ENCODE measurements at regions not wholly inside any gene's neighbourhood (a gene's known extent, or its start where the extent isn't known, plus 50 kb on each side); places are given as distances from the start of the nearest gene placed in this dataset.

- no peaks in the 10 kb centered on the region for H3K27me3 ChIP-seq
- H3K36me3 Mint-ChIP-seq = no peaks in the 10 kb centered on the region
Observed at GRCh38 chr6:81988871-81989270, 236.4 kb upstream of the TENT5A start.

GRCh38 chr6:81988446-81988845, 236.0 kb upstream of the TENT5A start:
- no peaks in the 10 kb centered on the region for H3K9me3 Mint-ChIP-seq
- H3K27ac ChIP-seq = no peak overlapping the region
- TF ChIP-seq CTCF (IDR thresholded peaks at IDR 0.05) (no peak), EZH2phosphoT487 (IDR thresholded peaks at IDR 0.05) (no peak), EZH2 (IDR thresholded peaks at IDR 0.05) (no peak)

More at GRCh38 chr6:81988871-81989270, 236.4 kb upstream of the TENT5A start:
- Histone ChIP-seq H3K4me2 (no peak overlapping the region), H3K9ac (no peak overlapping the region), H3K4me3 (no peak overlapping the region), H3K27ac (no peak overlapping the region), H3K9me3 (ENCODE audit: low read depth) (no peaks in the 10 kb centered on the region), H3K79me2 (ENCODE audit: low read depth) (no peaks in the 10 kb centered on the region), H3K4me1 (no peaks in the 10 kb centered on the region), H2AFZ (replicated peaks) (no peak overlapping the region), H3F3A (ENCODE audit: low read depth) (no peaks in the 10 kb centered on the region), H4K20me1 (ENCODE audit: low read depth) (no peaks in the 10 kb centered on the region), H3K36me3 (no peaks in the 10 kb centered on the region)
- Mint-ChIP-seq H3K4me3 (no peak overlapping the region), H3K27ac (no peak overlapping the region), H3K4me1 (no peaks in the 10 kb centered on the region), H3K9me3 (no peaks in the 10 kb centered on the region), H3K27me3 (ENCODE audit: insufficient read depth, low read depth) (no peaks in the 10 kb centered on the region)
- TF ChIP-seq EZH2 (IDR thresholded peaks at IDR 0.05) (no peak), EZH2phosphoT487 (IDR thresholded peaks at IDR 0.05) (no peak), CTCF (IDR thresholded peaks at IDR 0.05) (no peak)
- no peak for DNase-seq (ENCODE audit: low spot score)

GRCh38 chr6:81987293-81987692, 234.8 kb upstream of the TENT5A start:
- H3K9ac ChIP-seq = no peak overlapping the region
- H3K27ac ChIP-seq = no peak overlapping the region
- Mint-ChIP-seq H3K27me3 (ENCODE audit: insufficient read depth, low read depth) (no peaks in the 10 kb centered on the region), H3K4me3 (no peak overlapping the region), H3K27ac (no peak overlapping the region), H3K9me3 (no peaks in the 10 kb centered on the region), H3K4me1 (no peaks in the 10 kb centered on the region), H3K36me3 (no peaks in the 10 kb centered on the region)
- H3F3A ChIP-seq (ENCODE audit: low read depth) = no peaks in the 10 kb centered on the region
- H3K4me1 ChIP-seq = no peaks in the 10 kb centered on the region
- H4K20me1 ChIP-seq (ENCODE audit: low read depth) = no peaks in the 10 kb centered on the region
- no peaks in the 10 kb centered on the region for H3K36me3 ChIP-seq
- no peak for DNase-seq (ENCODE audit: low spot score)
- TF ChIP-seq CTCF (IDR thresholded peaks at IDR 0.05) = no peak
- TF ChIP-seq EZH2phosphoT487 (IDR thresholded peaks at IDR 0.05) = no peak
- TF ChIP-seq EZH2 (IDR thresholded peaks at IDR 0.05) = no peak
- no peak overlapping the region for H3K4me3 ChIP-seq
- no peaks in the 10 kb centered on the region for H3K9me3 ChIP-seq (ENCODE audit: low read depth)
- no peaks in the 10 kb centered on the region for H3K27me3 ChIP-seq
- H3K79me2 ChIP-seq (ENCODE audit: low read depth) = no peaks in the 10 kb centered on the region
- H3K4me2 ChIP-seq = no peak overlapping the region
- H2AFZ ChIP-seq (replicated peaks) = no peak overlapping the region

More at GRCh38 chr6:81988446-81988845, 236.0 kb upstream of the TENT5A start:
- no peaks in the 10 kb centered on the region for H3K36me3 ChIP-seq
- H3K9me3 ChIP-seq (ENCODE audit: low read depth) = no peaks in the 10 kb centered on the region
- H3K79me2 ChIP-seq (ENCODE audit: low read depth) = no peaks in the 10 kb centered on the region
- H3K4me2 ChIP-seq = no peak overlapping the region
- H3K27me3 ChIP-seq = no peaks in the 10 kb centered on the region
- no peak overlapping the region for H3K9ac ChIP-seq
- DNase-seq (ENCODE audit: low spot score) = no peak
- no peak overlapping the region for H3K27ac Mint-ChIP-seq
- no peak overlapping the region for H2AFZ ChIP-seq (replicated peaks)
- no peaks in the 10 kb centered on the region for H3K4me1 ChIP-seq
- H3F3A ChIP-seq (ENCODE audit: low read depth) = no peaks in the 10 kb centered on the region
- no peak overlapping the region for H3K4me3 ChIP-seq
- H4K20me1 ChIP-seq (ENCODE audit: low read depth) = no peaks in the 10 kb centered on the region
- H3K4me1 Mint-ChIP-seq = no peaks in the 10 kb centered on the region
- H3K4me3 Mint-ChIP-seq = no peak overlapping the region
- no peaks in the 10 kb centered on the region for H3K36me3 Mint-ChIP-seq
- no peaks in the 10 kb centered on the region for H3K27me3 Mint-ChIP-seq (ENCODE audit: insufficient read depth, low read depth)

Measured in neural progenitor cell (in vitro differentiated cells).